ENCODE measurements at regions not wholly inside any gene's neighbourhood (a gene's known extent, or its start where the extent isn't known, plus 50 kb on each side); places are given as distances from the start of the nearest gene placed in this dataset.

GRCh38 chr2:103005393-103005792, 243.6 kb downstream of the TMEM182 start:
- H3K9ac ChIP-seq (ENCODE audit: extremely low read depth, low read length, poor library complexity, severe bottlenecking): no peak overlapping the region
- Mint-ChIP-seq H3K36me3 (ENCODE audit: low read depth) (peaks cover 2% of the 10 kb centered on the region), H3K9me3 (peaks cover 12% of the 10 kb centered on the region), H3K27me3 (ENCODE audit: insufficient read depth) (peaks cover 63% of the 10 kb centered on the region), H3K27ac (no peak overlapping the region), H3K4me1 (peaks cover 19% of the 10 kb centered on the region), H3K4me3 (no peak overlapping the region)
- H3K27me3 ChIP-seq (ENCODE audit: control insufficient read depth, insufficient read depth, low read length, poor library complexity, severe bottlenecking): peaks cover 83% of the 10 kb centered on the region
- no peaks in the 10 kb centered on the region for H3K36me3 ChIP-seq (ENCODE audit: control insufficient read depth, insufficient read depth, low read length)
- no peak for DNase-seq
- TF ChIP-seq, protein P1, sequence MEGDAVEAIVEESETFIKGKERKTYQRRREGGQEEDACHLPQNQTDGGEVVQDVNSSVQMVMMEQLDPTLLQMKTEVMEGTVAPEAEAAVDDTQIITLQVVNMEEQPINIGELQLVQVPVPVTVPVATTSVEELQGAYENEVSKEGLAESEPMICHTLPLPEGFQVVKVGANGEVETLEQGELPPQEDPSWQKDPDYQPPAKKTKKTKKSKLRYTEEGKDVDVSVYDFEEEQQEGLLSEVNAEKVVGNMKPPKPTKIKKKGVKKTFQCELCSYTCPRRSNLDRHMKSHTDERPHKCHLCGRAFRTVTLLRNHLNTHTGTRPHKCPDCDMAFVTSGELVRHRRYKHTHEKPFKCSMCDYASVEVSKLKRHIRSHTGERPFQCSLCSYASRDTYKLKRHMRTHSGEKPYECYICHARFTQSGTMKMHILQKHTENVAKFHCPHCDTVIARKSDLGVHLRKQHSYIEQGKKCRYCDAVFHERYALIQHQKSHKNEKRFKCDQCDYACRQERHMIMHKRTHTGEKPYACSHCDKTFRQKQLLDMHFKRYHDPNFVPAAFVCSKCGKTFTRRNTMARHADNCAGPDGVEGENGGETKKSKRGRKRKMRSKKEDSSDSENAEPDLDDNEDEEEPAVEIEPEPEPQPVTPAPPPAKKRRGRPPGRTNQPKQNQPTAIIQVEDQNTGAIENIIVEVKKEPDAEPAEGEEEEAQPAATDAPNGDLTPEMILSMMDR (conservative IDR thresholded peaks at IDR 0.05): no peak
- H3K9me3 ChIP-seq (ENCODE audit: control insufficient read depth, low read length): peaks cover 9% of the 10 kb centered on the region
- peaks cover 10% of the 10 kb centered on the region for H3K4me1 ChIP-seq (ENCODE audit: control insufficient read depth, insufficient read depth, low read length)
- 83 to 94% methylated on average over 1 to 2 of the region's 3 CpGs for WGBS, 2 experiments (ENCODE audit: insufficient coverage in 1 of 2, insufficient read length in 1 of 2)
- no peak overlapping the region for H3K27ac ChIP-seq (ENCODE audit: low read depth, low read length)
- H3K4me3 ChIP-seq (ENCODE audit: low read length): no peak overlapping the region

- no peak overlapping the region for H3K27ac Mint-ChIP-seq
- H3K4me1 Mint-ChIP-seq: peaks cover 19% of the 10 kb centered on the region
These were observed 245.3 kb downstream of the TMEM182 start for GRCh38 chr2:103007086-103007485.

DNA sequence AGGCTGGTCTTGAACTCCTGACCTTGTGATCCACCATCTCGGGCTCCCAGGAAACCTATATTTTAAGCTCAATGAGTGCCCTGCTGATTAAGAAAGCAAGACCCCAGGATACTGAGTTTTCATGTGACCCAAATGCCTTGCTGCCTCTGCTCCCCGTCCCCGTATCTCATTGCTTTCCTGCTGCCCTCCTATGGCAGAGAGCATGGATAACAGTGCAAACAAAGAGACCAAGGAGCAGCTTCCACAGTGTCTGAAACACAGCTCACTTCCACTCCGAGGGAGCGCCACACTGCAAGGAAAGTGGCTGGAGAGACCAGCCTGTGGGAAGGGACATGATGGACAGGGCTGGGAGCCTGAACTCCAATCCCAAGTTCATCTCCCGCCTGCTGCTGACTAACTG, 246.8 kb downstream of the TMEM182 start:
- peak; percentile 70 for DNase-seq
- H3K4me3 Mint-ChIP-seq: no peak overlapping the region
- no peaks in the 10 kb centered on the region for H3K9me3 ChIP-seq (ENCODE audit: control insufficient read depth, low read length)
- WGBS, 2 experiments (ENCODE audit: insufficient coverage in 1 of 2, insufficient read length in 1 of 2): 39 to 76% methylated on average over 3 to 6 of the region's 6 CpGs
- H3K4me1 Mint-ChIP-seq: peaks cover 14% of the 10 kb centered on the region
- TF ChIP-seq, protein P1 (conservative IDR thresholded peaks at IDR 0.05): peak; percentile 54
- H3K36me3 ChIP-seq (ENCODE audit: control insufficient read depth, insufficient read depth, low read length): no peaks in the 10 kb centered on the region
- H3K27me3 ChIP-seq (ENCODE audit: control insufficient read depth, insufficient read depth, low read length, poor library complexity, severe bottlenecking): peaks cover 53% of the 10 kb centered on the region
- no peaks in the 10 kb centered on the region for H3K9me3 Mint-ChIP-seq
- H3K27me3 Mint-ChIP-seq (ENCODE audit: insufficient read depth): peaks cover 38% of the 10 kb centered on the region
- no peak overlapping the region for H3K4me3 ChIP-seq (ENCODE audit: low read length)
- no peak overlapping the region for H3K27ac Mint-ChIP-seq
- H3K36me3 Mint-ChIP-seq (ENCODE audit: low read depth): no peaks in the 10 kb centered on the region
- H3K9ac ChIP-seq (ENCODE audit: extremely low read depth, low read length, poor library complexity, severe bottlenecking): no peak overlapping the region
- peaks cover 10% of the 10 kb centered on the region for H3K4me1 ChIP-seq (ENCODE audit: control insufficient read depth, insufficient read depth, low read length)
- H3K27ac ChIP-seq (ENCODE audit: low read depth, low read length): no peak overlapping the region

More at GRCh38 chr2:103007086-103007485, 245.3 kb downstream of the TMEM182 start:
- Histone ChIP-seq H3K9me3 (ENCODE audit: control insufficient read depth, low read length) (no peaks in the 10 kb centered on the region), H3K36me3 (ENCODE audit: control insufficient read depth, insufficient read depth, low read length) (no peaks in the 10 kb centered on the region), H3K9ac (ENCODE audit: extremely low read depth, low read length, poor library complexity, severe bottlenecking) (no peak overlapping the region), H3K4me1 (ENCODE audit: control insufficient read depth, insufficient read depth, low read length) (peaks cover 10% of the 10 kb centered on the region), H3K4me3 (ENCODE audit: low read length) (no peak overlapping the region), H3K27ac (ENCODE audit: low read depth, low read length) (no peak overlapping the region), H3K27me3 (ENCODE audit: control insufficient read depth, insufficient read depth, low read length, poor library complexity, severe bottlenecking) (peaks cover 68% of the 10 kb centered on the region)
- Mint-ChIP-seq H3K27me3 (ENCODE audit: insufficient read depth) (peaks cover 48% of the 10 kb centered on the region), H3K9me3 (no peaks in the 10 kb centered on the region), H3K36me3 (ENCODE audit: low read depth) (no peaks in the 10 kb centered on the region), H3K4me3 (no peak overlapping the region)
- DNase-seq: no peak
- TF ChIP-seq, protein P1 (conservative IDR thresholded peaks at IDR 0.05): no peak
- whole genome bisulfite sequencing, 2 experiments (ENCODE audit: insufficient coverage in 1 of 2, insufficient read length in 1 of 2): 97% methylated on average over 3 of the region's 3 CpGs; no CpG with 5 or more reads in 1 of the 2 experiments

All from endodermal cell (in vitro differentiated cells).